ENCODE measurements at regions not wholly inside any gene's neighbourhood (a gene's known extent, or its start where the extent isn't known, plus 50 kb on each side); places are given as distances from the start of the nearest gene placed in this dataset.

DNA sequence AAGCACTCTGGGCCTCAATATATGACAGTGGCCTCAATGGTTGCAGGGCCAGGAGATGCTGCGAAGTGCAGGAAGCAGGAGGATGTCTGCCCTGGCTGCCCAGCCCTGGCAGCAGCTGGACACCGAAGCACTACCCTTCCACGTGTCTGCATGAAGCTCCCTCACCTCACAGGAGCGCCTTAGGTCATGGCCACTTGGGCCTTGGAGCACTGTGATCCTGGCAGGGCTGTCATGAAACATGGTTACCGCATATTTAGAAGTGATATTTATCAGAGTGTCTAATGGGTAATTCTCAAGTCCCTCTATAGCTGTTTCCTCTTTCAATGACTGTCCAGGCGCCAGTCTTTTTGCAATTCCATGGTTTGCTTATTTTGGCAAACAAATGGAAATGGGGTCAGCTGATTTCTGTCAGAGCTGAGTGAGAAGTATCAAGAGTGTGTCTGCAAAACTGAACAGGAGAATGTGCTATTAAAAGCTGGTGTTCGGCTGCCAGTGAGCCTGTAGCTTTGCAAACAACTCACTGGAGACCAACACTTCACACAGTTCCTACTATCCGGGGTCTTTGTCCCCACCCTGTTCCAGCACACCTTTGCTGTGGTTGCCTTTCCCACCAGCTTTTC, 285.9 kb downstream of the KIF4B start:
- DNase-seq: no peak

DNA sequence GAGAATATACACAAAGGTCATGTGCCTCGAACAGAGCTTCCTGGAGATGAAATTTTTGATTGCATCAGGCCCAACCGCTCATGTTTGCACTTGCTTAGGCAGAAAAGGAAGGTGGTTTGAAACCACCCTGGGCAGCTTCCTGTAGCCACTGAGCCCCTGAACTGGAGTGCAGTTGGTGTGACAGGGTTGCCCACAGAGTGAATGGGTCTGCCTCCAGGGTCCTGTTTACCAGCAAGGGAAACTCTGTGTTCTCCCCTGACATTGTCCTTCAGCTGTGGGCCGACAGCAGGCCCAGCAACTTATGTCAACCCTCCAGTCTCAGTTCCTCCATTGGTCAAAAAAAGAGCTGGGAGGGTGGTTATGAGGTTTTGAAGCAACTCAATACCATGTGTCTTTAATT, 289.6 kb downstream of the KIF4B start:
- DNase-seq: no peak

DNA sequence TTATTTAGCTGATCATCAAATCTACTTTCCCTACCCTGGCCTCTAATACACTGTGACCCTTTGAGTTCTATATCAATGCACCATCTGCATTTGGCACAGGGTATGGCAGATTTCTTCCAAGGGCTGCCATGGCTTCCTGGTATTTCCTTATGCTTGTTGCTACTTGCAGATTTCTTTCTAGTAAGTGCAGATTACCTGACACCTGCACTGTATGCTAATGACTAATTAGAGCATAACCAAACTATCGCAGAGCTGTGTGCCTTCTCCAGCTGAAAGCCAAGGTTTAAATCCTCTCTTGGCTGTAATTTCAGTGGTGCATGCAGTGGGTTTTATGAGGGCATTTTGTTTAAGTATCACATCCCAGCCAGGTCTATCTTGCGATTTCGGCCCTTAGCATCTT, 293.7 kb downstream of the KIF4B start:
- no peak for DNase-seq

DNA sequence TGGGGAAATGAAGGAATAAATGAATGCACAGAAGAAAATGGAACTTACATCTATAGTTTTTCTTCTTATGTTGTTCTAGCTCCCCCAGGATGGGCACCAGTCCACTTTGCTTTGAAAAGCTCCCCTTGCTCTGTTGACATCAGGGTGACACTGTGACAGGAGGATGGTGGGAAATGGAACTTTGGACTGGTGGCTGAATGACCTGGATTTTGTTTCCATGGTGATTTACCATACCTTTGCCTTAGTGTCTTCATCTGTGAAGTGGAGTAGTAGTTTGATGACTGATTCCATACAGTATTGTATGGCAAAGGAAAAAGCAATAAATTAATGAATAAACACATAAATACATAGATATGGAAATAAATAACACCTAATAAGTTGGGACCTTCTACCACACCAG, 294.7 kb downstream of the KIF4B start:
- no peak for DNase-seq

DNA sequence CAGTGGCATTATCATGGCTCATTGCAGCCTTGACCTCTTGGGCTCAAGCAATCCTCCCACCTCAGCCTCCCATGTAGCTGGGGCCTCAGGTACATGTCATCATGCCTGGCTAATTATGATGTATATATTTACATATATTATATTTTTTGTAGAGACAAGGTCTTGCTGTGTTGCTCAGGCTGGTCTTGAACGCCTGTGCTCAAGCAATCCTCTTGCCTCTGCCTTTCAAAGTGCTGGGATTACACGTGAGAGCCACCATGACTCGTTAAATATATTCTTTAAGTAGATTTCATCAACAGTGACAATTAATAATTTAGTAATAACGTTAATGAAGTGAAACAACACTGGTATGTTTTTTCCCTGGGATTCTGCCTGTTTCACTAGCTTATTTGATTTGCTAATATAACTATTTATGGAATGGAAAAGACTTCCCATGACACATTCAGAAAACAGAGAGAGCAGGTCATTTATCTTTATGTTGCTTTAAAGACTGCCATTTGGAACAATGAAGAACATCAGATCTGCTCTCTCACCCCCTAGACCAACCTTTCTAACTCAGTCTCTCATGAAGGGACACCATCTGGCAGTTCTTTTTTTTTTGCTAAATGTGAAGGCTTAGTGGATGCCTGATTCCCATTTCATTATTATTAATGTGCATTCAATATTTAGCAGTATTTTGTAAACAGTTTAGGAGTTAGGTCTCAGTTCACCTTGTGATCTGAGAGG, 295.6 kb downstream of the KIF4B start:
- no peak for DNase-seq

DNA sequence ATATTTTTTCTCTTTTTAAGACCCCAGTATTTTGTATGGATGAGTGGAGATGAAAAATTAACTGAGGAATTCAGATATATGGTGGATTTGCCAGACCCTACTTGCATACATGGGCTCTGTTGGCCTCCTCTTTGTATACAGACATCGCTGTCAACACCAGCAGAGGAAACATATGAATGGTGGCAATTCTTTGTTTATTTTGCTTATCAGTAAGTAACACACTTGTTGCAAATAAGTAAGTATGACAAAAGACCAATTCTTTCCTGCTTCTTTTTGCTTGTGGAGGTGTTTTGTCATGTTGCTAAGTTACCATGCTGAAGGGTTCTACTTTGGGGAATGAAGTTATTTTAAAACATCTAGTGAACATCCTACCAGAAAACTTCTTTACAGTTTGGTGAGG, 298.2 kb downstream of the KIF4B start:
- no peak for DNase-seq

DNA sequence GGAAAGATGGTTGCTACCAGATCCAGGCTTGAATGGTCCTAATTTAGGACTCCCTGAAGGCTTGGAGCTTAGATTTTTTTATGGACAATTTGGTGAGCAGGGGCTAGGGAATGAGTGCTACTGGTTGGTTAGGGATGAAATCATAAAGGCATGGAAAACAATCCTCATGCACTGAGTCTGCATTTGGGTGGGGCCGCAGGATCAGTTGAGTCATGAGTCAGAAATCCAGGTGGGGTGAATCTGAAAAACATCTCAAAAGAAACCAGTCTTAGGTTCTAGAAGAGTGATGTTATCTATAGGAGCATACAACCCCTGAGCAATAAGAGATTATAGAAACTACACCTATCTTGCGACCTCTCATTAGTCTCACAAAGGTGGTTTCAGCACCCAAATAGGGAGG, 300.0 kb downstream of the KIF4B start:
- no peak for DNase-seq

DNA sequence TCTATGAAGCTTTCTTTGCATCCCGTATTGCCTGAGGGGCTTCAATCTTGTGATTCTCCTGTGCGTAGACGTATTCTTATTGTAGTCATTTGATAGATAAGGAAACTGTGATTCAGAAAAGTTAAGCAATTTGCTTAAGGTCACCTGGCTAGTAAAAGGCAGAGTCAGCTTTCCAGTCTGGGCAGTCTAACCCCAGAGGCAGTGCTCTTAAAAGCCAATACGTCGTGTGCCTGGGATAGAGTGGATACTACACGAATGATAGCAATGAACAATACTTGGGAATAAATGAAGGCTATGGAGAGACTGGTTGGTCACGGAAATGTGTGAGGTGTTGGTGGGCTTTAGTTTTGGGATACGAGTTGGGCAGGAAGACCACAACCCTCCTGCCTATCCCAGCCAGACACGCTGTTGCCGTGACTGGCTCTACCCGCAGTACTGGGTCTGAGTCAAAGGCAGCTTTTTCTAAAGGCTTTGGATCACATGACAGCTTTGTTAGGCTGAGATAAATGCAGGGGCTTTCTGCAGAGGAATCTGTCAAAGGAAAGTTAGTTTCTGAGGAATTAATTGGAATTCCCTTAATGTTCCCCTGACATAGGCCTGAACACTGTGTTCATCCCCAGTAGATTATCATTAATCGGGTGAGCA, 302.6 kb downstream of the KIF4B start:
- DNase-seq: no peak

DNA sequence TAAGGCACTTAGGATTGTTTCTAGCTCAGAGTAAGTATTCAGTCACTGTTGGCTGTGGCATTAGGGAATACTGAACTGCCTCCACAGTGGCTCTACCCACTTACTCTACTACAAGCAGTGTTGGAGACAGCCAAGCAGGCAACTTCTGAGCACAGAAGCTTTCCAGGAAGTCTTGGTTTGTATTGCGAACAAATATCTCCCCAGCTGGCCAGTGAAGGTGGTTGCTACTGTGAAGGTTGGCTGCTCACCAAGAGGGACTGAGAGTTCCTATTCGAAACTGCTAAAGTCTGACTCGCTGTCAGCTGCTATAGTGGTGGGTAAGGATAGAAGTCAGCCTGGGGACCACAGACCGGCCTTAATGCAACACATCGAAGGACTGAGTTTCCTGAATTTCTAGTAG, 319.1 kb downstream of the KIF4B start:
- no peak for DNase-seq

DNA sequence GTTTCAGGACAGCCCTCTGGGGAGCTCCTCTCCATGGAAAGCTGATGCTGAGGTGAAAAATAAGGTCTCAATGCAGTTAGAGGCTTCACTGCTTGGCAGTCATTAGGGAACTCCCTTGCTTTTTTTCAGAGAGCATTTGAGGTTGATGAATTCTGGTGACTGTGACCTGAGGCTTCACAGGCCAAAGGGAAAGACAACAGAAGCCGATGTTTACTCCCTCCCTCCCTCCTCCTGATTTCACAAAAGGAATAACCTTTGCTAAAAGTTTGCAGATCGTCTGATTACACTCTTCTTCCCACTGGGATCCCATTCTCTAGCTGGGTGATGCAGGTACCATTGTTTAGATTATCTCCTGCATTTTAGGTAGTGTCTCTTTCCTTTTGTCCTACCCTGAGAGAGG, 329.4 kb downstream of the KIF4B start:
- no peak for DNase-seq

DNA sequence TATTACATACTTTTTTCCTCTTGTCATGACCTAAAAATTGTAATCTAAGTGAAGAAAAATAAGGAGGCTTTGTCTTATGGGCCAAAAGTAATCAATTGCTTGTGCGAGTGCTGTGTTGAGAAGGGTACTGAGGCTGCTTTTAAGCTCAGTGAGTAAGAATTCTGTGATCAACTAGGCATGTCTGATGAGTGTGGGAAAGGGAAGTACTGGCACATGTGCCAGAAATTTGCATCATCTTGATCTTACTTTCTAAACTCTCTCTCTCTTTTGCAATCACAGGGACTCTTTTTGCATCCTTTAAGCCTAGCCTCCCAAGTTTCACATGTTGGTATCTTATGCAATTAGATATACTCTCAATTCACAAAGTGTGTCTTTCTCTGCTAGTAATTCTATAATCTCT, 329.9 kb downstream of the KIF4B start:
- DNase-seq: no peak

DNA sequence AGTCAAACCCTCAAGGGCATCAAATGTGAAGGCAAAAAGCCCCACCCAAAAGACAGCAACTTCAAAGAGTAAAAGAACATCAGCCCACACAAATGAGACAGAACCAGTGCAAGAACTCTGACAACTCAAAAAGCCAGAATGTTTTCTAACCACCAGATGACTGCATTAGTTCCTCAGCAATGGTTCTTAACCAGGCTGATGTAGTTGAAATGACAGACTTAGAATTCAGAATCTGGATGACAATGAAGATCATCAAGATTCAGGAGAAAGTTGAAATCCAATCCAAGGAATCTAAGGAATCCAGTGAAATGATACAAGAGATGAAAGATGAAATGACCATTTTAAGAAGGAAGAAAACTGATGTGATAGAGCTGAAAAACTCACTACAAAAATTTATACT, 339.7 kb downstream of the KIF4B start:
- no peak for DNase-seq

DNA sequence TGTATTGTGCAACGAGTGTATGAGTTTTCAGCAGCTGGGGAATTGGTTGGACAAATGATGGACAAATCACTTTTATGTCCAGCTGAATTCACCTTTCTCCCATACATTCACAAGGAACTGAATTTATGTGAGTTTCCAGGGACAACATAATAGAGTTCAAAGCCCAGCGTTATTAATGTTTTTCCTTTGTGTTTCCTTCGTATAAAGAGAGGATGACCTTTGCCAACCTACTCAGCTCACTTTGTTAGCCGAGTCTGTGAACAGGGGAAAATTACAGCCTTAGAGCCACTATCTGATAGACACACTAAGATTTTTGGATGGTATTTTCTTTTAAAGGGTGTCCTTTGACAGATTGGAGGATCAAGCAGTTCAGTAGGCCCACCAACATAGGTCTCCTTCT, 352.5 kb downstream of the KIF4B start:
- DNase-seq: no peak

DNA sequence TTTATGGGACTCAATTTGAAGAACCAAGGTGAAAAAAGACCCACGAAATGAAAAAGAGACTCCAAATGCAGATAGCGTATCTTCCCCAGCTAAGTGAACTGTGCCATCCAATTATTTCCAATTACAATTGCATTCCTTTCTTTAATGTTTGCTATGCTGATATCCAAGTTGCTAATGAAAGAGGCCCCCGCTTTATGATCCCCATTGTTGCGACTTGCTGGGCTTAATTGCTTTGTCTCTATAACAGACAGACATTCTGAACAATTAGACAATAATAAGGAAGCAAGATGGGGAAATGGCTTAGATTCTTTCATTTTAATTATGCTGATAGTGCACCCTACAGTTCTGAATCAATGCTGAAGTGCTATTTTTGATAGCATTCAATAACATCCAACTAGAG, 354.3 kb downstream of the KIF4B start:
- DNase-seq: no peak

DNA sequence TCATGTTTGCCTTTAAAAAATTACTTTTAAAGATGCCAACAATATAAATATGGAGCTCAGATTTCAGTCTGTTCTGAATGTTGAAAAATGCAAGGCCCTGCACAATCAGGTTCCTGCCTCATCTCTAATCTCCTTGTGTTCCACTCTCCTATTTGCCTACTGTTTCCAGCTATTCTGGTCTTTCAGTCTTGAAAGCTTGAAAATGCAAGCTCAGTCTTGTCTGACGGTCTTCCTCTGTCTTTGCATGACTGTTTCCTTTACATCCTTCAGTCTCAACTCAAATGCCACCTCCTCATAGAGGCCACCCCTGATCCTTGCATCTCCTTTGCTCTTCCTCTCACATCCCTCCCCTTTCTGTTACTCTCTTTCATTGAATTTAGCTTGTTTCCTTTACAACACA, 354.9 kb downstream of the KIF4B start:
- DNase-seq: no peak

DNA sequence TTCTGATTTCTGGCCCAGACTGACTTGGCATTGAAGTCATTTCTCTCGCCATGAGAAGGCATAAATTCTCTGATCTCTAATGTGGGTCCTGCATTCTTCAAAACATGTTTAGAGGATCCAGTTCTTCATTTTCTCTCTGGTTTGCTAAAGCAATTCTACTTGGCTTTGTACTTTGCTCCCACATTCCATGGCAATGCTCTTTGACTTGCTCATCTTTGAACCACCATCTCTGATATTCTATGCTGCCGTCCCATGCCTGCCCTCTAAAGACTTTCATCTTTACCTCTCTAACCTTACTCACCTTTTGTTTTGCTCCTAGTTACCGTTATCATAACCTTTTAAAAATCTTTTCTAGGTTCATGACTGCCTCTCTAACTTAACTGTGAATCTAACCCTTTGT, 366.9 kb downstream of the KIF4B start:
- no peak for DNase-seq

DNA sequence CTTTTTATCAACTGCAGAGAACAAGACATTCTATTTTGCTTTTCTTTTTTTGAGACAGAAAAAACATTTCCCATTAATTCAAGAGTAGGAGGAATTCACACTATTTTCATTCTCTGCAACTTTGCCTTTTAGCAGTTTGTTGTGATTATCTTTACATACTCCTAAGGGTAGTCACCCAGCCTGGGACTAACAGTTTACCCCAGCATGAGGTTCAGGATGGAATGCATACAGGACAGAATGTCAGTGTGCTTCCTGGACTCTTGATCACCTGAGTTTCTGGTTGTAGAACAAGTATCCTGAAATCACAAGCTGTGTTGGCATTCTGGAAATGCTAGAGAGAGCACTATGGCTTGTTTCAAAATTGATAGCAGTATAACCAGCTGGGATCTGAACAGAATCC, 368.1 kb downstream of the KIF4B start:
- no peak for DNase-seq

DNA sequence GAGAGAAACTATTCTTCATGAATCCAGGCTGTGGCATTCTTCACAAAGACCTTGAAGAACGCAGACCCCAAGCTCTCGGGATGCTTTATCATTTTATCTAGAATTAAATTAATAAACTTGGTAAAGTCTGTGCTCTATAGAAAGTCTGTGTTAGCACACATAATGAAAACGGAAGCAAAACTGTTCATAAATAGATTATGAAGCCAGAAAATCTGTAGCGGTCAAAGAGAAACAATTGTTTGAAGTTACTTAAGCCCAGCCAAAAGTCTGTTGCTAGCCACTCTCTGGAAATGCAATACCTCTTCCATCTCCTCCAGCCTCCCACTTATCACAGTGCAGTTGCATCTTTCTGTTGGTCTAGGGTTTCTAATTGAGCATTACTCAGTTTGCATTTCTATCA, 375.9 kb downstream of the KIF4B start:
- no peak for DNase-seq

DNA sequence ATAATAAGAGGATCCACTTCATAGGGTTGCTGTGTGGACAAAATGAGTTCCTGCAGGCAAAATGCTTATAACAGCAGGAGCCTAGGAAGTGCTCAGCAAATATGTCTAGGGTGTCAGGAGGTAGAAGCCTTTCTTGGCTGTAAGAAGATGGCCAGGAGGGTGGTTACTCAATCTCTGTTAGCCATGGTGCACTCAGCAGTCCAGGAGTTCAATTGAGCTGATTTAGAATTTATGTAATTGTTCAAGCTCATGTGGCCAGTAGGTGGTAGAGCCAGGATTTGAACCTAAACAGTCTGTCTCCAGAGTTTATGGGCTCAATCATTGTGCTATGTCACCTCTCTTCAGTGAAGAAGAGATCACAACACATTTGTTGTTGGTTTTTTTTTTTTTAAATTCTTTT, 381.2 kb downstream of the KIF4B start:
- DNase-seq: no peak

DNA sequence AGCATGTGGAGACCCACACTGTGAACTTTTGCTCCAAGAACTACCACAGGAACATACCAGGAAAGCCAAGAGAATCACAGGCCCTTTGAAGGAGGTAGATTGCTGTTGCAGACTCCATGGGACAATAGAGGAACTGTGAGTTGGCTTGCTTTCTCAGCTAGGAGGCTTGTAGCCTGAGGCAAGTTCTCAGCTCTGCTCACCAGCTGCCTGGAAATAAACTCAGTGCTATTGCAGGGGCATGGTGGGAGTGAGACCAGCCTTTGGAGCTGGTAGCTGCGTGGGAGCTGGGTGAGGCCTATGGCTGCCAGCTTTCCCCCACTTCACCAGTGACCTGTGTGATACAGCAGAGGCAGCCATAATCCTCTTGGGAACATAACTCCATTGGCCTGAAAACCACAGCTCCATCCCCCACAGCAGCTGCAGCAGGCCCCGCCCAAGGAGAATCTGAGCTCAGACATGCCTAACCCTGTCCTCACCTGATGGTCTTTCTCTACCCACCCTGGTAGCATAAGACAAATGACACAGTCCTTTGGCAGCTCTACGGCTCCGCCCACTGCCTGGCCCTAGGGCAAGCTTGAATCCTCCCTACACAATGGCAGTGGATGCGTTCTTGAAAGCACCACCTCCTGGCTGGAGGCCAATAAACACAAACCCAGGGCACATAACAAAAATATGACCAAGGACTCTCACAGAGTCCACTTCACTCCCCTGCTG, 389.5 kb downstream of the KIF4B start:
- no peak for DNase-seq

DNA sequence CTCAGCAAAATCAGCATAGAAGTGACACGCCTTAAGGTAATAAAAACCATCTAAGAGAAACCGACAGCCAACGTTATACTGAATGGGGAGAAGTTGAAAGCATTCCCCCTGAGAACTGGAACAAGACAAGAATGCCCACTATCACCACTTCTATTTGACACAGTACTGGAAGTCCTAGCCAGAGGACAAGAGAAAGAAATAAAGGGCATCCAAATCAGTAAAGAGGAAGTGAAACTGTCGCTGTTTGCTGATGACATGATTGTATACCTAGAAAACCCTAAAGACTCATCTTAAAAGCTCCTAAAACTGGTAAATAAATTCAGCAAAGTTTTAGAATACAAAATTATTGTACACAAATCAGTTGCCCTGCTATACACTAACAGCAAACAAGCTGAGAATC, 393.3 kb downstream of the KIF4B start:
- no peak for DNase-seq

DNA sequence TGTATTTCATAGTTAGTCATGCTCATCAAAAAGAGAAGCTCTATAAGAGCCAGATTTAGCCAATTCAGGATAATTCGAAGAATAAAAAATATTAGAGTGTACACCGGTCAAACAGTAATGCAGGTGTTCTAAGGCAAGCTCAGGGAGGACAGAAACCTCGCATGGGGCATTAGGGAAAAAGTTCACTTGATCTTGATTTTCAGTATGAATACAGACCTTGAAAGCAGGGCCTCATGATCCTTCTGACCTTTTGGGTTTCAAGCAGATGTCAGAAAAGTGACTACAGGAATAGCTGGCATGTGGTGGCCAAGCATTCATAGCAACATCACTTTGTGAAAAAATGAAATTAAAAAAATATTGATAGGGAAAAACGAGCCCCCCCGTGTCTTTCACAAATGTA, 394.9 kb downstream of the KIF4B start:
- DNase-seq: no peak

DNA sequence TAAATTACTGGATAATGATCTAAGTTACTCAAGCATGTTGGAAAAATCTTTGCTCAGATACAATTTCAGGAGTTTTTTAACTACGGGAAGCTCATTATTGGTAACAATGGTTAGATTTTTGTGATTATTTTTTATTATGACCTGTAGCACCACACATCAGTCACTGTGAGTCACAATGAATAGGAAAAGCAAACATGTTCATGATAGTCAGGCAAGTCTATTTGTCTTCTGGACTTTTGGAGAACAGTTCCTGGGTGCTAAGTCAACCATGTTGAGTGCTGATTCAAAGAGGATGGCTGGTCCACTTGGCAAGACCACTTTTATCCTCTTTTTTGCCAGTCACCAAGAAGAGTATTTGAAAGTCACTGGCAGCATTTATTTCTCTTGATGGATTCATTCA, 403.2 kb downstream of the KIF4B start:
- DNase-seq: no peak

All from occipital lobe (tissue), 1 donor.